Activated CD4-positive, alpha-beta T cell treated with anti-CD3 and anti-CD28 coated beads, Interleukin-2, amount 50 U/mL, for 24 hours (primary cell): ENCODE measurements at regions not wholly inside any gene's neighbourhood (a gene's known extent, or its start where the extent isn't known, plus 50 kb on each side); places are given as distances from the start of the nearest gene placed in this dataset.

Source experiments
- DNase-seq, 2 donors: peaks; one replicate each; pipeline ENCODE4 v3.0.0-alpha.2; 2020; ENCODE audit warnings: low read depth in 1 of 2, low spot score in 1 of 2

DNA sequence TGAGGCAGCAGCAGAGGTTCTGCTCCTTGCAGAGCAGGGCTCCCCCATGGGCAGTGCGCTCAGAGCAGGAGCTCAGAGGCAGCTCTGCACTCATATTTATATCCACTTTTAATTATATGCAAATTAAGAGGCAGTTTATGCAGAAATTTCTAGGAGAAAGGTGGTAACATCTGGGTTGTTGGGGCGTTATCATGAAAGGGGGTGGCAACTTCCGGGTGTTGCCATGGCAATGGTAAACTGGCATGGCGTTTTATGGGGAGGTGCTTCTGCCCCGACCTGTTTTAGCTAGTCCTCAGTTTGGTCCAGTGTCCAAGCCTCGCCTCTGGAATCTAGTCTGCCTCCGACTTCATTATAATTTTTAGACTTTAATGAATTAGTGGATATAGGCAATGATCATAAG lies 1191.7 kb downstream of the TBC1D22A start:
- DNase-seq: no peak

DNA sequence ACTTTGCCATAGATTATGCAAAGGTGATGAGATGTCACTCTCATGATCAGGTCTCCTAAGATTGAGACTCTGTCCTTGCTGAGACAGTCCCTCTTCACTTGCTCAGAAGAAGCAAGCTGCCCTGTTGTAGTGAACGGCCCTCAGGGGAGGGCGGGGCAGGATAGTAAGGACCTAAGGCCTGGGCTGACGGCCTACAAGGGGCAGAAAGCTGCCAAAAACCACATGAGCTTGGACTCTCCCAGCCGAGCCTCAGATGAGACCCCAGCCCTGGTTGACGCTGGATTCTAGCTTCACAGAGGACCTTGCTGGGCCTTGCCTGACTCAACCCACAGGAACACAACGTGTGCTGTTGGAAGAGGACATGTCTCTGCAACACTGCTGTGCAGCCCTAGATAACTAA lies 1182.5 kb downstream of the TBC1D22A start:
- no peak for DNase-seq

DNA sequence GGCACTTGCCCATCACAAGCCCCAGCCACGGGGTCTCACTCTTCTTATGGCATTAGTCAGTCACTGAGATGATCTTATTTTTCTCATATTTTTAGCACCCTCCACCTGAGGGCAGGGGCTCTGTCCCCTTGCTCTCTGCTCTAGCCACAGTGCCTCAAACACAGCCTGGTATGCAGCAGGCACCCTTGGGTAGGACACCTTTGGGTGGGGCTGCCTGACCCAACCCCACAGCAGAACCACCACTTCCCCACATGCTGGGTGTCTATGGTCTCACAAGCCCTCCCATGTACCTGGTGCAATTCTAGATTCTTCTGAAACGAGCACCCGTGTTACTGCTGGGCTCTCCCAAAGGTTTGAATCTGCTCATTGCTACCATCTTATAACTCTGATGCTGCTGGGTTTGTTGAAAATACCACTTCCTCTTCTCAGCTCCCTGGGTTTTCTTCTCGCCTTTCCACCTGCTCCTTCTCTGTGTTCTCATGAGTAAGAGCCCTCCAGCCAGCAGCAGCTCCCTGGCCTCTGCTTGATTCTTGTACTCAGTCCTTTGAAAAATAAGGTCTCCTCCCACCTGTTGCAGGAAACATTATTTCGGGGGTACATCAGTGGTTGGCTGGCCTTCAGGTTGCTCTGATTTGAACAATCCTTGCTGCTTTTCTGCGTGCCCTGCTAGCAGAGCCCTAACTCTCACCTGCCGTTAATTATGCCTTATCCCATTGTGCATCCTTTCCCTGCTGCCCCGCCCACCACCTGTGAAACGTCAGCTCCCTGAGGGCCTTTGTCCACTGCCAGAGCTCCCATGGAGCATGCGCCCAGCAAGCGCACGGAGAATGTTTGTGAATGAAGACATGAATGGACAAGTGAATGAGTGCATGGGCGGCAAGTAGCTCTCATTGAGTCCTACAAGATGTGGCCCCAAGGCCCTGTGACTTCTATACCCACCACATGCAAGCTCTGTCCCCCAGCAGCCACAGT lies 1181.6 kb downstream of the TBC1D22A start:
- no peak for DNase-seq

DNA sequence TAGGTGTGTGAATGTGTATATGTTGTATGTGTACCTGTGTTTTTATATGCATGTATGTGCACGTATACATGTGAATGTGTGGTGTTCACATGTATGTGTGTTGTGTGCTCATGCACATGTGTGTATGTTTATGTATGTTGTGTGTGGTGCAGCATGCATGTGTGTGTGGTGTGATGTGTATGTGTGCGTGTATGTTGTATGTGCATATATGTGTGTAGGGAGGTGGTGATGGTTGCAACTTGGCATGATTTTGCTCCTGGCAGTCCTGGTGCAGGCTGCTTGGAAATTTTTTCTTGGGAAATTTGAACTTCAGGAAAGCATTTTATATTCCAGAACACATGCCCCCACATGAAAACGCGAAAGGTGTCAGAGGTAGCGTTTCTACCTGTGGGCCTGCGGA lies 1177.8 kb downstream of the TBC1D22A start:
- no peak for DNase-seq

DNA sequence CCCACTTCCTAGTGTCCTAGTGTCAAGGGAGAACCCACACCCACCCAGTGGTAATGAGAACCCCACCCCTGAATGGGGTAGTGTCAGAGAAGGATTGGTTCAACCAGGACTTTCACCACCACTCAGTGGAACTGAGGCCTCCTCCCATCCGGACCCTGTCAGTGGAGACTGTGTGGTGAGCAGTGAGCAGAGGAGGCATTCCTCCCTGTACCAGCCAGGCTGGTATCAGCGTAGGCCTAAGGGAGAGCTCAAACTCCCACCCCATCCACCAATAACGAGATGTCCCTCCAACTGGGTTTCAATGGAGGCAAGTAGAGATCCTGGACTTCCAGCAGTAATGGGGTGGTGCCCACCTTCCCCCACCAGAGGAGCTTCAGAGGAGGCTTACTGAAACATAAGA lies 1171.4 kb downstream of the TBC1D22A start:
- DNase-seq: no peak

DNA sequence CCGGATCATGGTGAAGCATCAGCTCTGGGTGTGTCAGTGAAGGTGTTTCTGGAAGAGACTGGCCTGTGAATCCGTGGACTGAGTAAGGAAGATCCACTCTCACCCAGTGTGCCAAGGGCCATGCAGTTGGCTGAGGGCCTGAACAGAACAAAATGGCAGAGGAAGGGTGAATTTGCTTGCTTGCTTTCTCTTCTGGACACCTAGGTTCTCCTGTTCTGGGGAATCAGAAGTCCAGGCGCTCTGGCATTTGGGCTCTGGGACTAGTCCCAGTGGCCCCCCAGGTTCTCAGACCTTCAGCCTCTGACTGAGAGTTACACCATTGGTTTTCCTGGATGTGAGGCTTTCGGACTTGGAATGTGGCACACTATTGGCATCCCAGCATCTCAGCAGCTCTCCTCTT lies 1170.8 kb downstream of the TBC1D22A start:
- no peak for DNase-seq

DNA sequence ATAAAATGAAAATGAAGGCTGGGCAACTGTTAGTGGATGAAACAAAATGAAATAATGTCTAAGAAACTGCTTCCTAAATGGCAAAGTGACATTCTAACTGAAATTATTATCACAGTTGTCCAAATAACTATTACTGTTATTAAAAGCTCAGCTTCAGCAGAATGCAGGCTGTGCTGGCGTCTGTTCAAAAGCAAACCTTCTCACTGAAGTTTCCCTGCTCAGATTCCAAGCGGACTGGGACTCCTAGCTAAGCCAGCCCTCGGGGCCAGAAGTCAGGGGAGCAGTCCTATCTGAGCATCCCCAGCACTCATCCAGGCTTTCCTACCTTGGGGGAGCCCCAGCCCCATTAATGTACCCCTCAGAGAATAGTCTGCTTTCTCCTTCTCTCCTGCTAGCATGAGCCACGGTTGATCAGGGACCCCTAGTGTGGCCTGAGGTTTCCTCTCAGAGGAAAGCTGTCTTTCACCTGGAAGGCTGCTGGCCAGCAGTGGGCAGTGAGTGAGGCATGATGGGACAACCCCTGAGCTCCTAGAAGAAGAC lies 1167.3 kb downstream of the TBC1D22A start:
- no peak for DNase-seq

DNA sequence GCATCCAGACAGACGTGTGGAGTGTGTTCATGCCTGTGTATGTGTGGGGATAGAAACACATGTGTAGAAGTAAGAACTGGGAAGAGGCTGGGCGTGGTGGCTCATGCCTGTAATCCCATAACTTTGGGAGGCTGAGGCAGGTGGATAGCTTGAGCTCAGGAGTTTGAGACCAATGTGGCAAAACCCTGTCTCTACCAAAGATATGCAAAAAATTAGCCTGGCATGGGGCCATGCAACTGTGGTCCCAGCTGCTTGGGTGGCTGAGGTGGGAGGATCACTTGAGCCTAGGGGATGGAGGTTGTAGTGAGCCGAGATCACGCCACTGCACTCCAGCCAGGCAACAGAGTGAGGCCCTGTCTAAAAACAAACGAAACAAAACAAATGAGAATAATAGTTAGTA lies 1166.6 kb downstream of the TBC1D22A start:
- DNase-seq: no peak

DNA sequence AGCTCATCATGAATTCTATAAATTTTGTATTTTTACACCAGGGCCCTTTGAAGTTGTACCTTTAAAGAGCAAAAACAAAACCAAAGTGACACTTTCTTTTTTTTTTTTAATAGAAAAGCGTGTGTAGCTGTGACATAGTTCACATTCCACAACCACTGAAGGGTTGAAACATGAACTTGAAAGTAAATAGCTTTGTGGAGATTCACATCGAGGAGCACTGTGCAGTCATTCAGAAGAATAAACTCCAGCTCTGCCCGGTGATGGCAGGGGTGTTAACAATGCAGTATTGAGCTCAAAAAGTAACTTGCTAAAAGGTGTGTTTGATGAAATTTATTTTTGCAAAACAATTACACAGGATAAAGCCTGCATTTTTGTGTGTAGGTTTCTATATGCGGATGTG lies 1166.2 kb downstream of the TBC1D22A start:
- no peak for DNase-seq

DNA sequence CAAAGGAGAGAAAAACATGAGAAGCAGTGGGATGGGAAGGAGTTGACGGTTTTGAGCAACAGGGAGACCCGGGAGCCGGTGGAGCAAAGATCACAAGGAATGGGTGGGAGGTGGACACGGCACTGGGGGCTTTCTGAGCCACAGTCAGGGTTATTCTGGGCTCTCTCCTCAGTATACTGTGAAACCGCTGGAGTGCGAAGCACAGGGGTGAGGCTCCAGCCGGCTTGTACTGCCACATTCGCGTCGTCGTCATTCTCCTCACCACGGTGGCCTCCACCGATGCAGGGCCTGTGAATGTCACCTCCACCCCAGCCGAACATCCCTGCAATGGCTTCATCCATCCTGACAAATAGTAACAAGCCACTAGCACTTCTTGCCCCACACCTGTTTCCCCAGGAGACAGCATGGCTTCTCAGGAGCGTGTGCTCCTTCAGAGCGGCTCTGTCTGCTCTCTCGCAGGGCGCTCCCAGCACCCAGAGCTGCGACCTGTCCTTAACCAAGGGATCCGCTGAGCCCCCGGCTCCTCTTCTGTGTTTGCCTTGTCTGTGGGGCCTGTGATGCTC lies 1165.3 kb downstream of the TBC1D22A start:
- no peak for DNase-seq

DNA sequence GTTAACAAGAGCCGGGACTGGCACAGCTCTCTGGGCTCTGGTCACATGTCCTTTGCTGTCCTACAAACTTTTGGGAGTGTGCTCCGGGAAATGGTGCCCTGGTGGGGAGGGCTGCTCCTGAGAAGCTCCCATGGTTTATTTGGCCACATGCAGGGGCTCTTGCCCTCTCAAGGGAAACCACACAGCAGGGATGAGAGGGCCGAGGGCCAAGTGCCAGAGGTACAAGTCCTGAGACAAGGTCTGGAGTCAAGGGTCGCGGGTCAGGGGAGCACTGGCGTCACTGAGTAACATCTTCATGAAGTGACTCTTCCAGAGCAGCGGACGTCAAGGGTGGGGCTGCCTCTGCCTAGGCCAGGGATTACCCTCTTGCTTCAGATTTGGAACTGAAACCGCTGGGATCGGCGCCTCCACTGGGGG lies 1160.6 kb downstream of the TBC1D22A start:
- DNase-seq: no peak

DNA sequence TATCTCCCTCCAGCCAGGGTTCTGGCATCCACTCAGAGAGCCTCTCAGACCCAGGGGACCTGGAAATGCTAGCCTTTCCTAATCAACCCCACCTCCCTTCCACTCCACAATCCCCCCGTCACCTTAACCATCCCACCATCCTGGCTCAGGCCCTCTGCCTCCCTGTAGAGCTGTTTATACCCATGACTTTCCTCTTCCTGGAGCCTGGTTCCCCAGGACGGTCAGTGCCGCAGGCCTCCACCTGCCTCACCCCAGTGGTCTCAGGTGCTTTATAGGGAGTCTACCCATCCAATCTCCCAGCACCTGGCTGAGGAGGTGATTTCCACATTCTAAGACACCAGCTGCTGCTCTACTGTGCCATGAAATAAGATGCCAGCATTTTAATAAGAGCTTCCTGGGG lies 1159.5 kb downstream of the TBC1D22A start:
- no peak for DNase-seq

DNA sequence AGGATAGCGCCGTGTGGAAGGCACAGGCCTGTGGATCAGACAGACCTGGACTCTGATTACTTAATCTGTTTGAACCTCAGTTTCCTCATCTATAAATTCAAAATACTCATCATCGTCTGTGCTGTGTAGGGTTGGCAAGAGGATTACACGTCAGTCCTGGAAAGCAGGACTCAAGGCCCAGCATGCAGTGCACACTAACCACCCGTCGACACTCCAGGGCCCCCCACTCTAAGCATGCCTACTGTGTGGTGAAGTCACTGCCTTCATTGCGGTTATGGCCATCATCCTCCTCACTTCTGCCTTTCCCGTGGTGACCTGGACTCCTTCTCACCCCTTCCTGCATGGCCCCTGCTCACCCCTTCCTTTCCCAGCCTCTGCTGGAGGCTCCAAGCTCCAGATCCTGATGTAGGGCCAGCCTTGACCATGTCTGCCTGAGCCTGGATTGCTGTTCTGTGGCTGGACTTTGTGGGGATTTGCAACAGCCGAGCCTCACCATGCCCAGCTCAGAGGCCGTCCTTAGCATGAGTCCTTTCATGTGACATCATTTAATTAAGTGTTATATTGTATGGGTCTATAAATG lies 1158.0 kb downstream of the TBC1D22A start:
- no peak for DNase-seq

DNA sequence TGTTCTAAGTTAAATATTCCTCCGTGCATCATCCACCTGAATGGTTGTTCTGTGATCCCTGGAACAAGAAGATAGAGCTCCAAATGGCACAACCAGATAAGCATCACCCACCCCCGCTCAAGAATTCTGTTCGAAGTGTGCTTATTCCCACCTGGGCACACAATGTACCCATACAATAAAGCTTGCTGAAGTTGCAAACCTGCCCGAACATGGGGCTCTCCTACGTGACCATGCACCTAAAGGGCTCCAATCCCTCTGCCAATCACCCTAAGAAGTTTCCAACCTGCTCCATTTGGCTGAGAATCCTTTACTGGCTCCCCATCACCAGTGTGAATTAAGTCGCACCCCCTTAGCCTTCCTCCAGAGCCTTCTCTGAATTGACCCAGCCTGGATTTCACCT lies 1157.4 kb downstream of the TBC1D22A start:
- DNase-seq: no peak

DNA sequence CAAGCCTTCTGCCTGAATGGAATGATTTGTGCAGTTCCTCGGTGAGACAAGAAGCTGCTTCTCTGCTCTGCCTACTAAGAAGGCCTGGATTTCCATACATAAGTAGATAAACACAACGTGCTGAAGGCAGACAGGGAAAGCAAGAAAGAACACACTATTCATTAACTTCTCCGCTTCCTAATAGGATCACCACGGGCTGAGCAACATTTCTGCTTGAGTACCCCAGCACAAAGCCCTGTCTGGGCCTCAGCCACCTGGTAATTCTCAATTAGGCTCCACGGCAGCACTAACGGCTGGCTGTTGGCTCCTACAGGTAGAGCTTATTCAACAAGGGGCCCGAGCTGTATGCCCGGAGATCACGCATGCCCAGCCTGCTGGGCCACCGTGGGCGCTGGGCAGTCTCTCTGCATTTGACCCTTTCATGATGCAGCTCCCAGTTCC lies 1156.6 kb downstream of the TBC1D22A start:
- DNase-seq: no peak

DNA sequence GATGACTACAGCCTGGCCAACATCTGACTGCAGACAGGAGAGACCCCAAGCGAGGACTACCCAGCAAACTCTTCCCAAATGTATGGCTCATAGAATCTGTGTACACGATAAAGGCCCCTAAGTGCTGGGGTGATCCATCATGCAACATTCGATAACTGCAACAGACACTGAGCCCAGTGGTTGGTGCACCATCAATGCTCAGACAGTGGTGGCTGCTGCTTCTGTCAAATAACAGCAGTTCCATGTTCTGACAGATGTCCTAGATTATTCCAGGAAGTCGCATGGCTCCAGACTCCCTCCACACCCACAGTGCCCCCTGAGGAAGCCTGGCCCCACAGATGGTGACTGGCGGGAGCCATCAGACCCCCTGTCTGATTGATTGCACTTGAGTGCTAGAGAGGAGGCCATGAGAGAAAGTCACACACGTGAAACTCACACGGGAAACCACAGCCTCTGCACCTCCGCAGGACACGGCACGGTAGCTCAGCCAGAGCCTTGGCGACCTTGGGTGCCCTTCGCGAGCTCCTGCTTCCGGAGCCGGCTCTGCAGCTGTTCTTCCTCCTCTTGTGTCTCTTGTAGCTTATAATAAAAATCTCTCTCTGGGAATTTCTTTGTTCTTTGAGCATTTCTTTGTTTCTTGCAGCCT lies 1155.9 kb downstream of the TBC1D22A start:
- peak in 1 of 2 donors; percentile 6 for DNase-seq

DNA sequence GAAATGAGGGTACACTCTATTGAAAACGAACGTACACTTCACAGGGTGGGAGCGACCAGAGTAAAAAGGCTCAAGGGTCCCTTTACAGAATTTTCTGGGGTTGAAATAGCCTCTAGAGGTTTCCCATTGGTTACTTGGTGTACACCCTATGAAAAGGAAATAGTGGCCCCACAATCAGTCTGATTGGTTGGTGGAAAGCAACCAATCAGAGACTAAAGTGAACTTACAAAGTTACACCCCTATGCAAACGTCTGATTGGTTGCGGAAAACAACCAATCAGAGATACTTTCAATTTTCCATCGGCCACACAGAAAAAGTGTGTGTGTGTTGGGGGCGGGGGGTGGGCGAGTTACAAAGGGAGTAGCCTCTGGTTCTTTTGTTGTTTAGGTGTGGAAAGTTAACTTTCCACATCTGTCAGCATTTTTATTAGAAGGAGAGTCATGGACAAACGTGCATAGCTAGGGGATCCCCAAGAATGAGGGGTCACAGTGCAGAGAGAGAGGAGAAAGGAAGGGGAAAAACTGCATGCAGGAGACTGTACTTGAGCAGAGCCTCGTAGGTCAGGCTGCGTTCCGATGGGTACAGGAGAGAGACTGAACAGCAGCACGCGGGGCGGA lies 1152.1 kb downstream of the TBC1D22A start:
- DNase-seq: no peak

DNA sequence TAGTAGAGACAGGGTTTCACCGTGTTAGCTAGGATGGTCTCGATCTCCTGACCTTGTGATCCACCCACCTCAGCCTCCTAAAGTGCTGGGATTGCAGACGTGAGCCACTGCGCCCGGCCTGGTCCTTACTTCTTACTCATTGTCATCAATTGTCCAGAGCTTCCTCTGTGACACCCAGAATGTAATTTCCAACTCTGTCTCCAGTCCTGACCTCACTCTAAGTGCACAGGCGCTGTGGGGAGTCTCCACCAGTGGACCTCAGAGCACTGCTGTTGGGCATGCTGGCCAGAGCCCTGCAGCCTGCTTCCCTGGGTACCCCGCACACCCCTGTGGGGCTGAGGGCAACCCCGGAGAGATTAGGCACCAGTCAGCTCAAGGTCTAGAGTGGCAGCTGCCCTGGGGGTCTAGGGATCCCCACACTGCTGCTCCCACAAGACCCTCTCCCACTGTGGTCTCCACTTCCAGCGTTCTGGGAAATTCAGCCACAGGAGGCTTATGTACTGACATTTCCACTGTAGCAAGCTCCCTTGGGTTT lies 1140.3 kb downstream of the TBC1D22A start:
- DNase-seq: no peak

DNA sequence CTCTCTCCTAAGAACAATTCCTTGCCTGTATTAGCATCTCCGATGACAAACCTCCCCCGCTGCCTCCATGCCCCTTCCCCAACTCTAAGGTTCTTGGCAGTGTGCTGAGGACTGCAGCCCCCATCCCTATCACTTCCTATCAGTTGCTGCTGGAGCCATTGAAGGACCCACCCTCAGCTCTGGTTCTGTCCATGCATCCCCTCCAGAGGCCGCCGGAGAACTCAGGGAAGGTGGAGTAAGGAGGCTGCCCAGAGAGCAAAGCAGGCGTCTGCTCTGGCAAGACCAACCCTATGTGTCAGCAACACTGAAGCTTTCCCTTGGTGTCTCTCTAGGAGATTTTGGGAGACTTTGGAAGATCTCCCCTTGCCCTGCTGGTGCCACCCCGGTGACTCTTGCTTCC lies 1139.5 kb downstream of the TBC1D22A start:
- no peak for DNase-seq

DNA sequence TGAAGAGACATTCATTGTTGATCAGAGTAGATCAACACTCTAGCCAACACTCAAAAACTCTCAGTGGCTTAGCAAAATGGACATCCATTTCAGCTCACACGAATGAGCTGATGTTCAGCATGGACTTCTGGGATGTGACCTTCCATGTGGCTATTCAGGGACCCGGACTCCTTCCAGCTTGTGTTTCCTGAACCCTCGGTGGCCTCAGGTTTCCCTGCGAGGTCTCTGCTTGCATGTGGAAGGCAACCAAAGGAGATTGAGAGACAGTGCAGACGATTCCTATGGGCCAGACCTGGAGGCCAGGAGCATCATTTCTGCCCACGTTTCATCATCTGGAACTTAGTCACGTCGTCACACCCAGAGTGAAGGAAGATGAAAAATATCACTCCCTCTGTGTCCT lies 1137.4 kb downstream of the TBC1D22A start:
- DNase-seq: no peak

DNA sequence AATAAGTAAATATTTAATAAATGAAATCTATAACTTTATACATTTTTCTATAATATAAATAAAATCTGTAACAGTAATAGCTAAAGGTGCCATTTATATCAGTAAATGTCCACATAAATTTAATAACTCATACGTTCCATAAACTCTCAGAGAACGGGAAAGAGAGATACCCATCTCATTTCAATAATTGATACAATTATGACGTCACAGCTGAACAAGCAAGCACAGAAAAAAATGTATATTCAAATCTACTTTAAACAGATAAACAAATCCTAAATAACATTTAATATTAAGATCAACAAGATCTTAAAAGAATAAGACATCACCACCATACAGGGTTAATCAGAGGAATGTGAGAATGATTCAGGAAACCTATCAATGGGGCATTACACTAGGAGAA lies 1136.5 kb downstream of the TBC1D22A start:
- DNase-seq: no peak
